Kidney (tissue), 13 donors: ENCODE measurements at regions not wholly inside any gene's neighbourhood (a gene's known extent, or its start where the extent isn't known, plus 50 kb on each side); places are given as distances from the start of the nearest gene placed in this dataset.
A peak's percentile ranks its signal among the peaks of the same experiment; 100 is the strongest.

Source experiments
- DNase-seq, 5 donors: peaks; one replicate each; pipeline ENCODE4 v3.0.0-alpha.2; 2013 to 2020
- FAIRE-seq: peaks from 2 replicates; lab custom pipeline; 2012; peaks lifted over from hg19 to GRCh38; lab: Jason Lieb, UNC
- H3K27ac ChIP-seq, 2 donors: one replicate each; pipeline ENCODE4 v1.7.0; 2013; ENCODE audit warnings: low read depth in 2 of 2, low read length in 2 of 2, inconsistent platforms in 1 of 2
- H3K27me3 ChIP-seq: one replicate; pipeline ENCODE4 v1.7.1; 2013; ENCODE audit warnings: low read length, inconsistent platforms; ENCODE audit not compliant: control insufficient read depth, insufficient read depth
- H3K36me3 ChIP-seq, 3 donors: one replicate each; pipeline versions ENCODE4 v1.7.0 to v1.7.1; 2013; ENCODE audit warnings: low read length in 3 of 3, control low read depth in 1 of 3, inconsistent platforms in 1 of 3; ENCODE audit not compliant: insufficient read depth in 3 of 3, control insufficient read depth in 2 of 3
- H3K4me1 ChIP-seq, 3 donors: one replicate each; pipeline versions ENCODE4 v1.7.0 to v1.7.1; 2013; ENCODE audit warnings: low read length in 3 of 3, inconsistent platforms in 1 of 3, low read depth in 1 of 3; ENCODE audit not compliant: control insufficient read depth in 2 of 3, insufficient read depth in 2 of 3
- H3K4me3 ChIP-seq, 3 donors: one replicate each; pipeline versions ENCODE4 v1.7.0 to v1.8.1; 2013; ENCODE audit warnings: low read length in 3 of 3, control low read depth in 1 of 3, inconsistent platforms in 1 of 3
- H3K9ac ChIP-seq, 3 donors: one replicate each; pipeline versions ENCODE4 v1.7.0 to v1.7.1; 2013; ENCODE audit warnings: low read length in 3 of 3, control low read depth in 1 of 3, inconsistent platforms in 1 of 3
- H3K9me3 ChIP-seq, 3 donors: one replicate each; pipeline versions ENCODE4 v1.7.0 to v1.7.1; 2013; ENCODE audit warnings: low read length in 3 of 3, control low read depth in 1 of 3, inconsistent platforms in 1 of 3; ENCODE audit not compliant: control insufficient read depth in 2 of 3, insufficient read depth in 1 of 3
- intact Hi-C: fragments of 100-400 bp; cut with DNase I; formaldehyde crosslinking; loops from one replicate; pipeline ENCODE4 v1.11.1; 2022
- TF ChIP-seq, protein P1 (sequence below): IDR thresholded peaks from 3 replicates; pipeline ENCODE4 v1.5.1; 2012; ENCODE audit warnings: mild to moderate bottlenecking, moderate library complexity, borderline replicate concordance; ENCODE audit not compliant: insufficient read depth; ENCODE audit errors: extremely low read depth
- donor health status: control.
- donor health status: control.
- donor health status: control.
- donor health status: control.
- donor health status: control.
- donor health status: DM: yes; HTN: yes; CAD: no.
- donor health status: Normal renal cell carcinoma (clear cell type).

DNA sequence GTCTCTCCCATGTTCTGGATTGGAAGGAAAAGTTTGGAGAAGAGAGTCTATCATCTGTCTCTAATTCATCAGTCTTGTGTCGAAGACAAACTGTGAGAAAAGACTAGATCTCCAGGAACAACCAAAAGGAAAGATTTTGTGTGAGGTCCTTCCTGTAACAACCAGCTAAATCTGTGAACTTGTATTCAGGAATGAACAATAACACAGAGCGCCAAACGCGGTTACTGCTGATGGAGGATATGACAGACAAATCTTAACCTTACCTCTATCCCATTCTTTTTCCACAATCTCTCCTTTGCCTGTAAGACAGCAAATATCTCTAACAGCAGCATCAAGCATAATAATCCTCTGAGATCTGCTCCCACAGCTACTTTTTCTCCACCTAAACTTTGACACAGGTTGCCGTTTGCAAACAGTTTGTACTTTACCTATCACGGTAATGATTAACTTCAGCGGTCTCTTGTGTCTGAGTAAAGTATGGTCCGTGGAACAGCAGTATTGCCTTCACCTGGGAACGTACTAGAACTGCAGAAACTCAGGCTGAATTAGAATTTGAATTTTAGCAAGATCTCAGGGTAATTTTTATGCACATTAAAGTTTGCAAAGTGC, 387.6 kb downstream of the ELAVL2 start:
- DNase-seq (peak in 1 of 5 donors; percentile 29), FAIRE-seq (no peak)
- Histone ChIP-seq H3K9me3 (no peaks in the 10 kb centered on the region), H3K27ac (no peak overlapping the region), H3K4me3 (peak overlapping the region in 2 of 3 donors; percentile 52 to 60), H3K36me3 (no peaks in the 10 kb centered on the region), H3K4me1 (no peaks in the 10 kb centered on the region), H3K27me3 (no peaks in the 10 kb centered on the region), H3K9ac (peak overlapping the region in 1 of 3 donors; percentile 7)
- intact Hi-C loops = no loop called here
- TF ChIP-seq, protein P1, sequence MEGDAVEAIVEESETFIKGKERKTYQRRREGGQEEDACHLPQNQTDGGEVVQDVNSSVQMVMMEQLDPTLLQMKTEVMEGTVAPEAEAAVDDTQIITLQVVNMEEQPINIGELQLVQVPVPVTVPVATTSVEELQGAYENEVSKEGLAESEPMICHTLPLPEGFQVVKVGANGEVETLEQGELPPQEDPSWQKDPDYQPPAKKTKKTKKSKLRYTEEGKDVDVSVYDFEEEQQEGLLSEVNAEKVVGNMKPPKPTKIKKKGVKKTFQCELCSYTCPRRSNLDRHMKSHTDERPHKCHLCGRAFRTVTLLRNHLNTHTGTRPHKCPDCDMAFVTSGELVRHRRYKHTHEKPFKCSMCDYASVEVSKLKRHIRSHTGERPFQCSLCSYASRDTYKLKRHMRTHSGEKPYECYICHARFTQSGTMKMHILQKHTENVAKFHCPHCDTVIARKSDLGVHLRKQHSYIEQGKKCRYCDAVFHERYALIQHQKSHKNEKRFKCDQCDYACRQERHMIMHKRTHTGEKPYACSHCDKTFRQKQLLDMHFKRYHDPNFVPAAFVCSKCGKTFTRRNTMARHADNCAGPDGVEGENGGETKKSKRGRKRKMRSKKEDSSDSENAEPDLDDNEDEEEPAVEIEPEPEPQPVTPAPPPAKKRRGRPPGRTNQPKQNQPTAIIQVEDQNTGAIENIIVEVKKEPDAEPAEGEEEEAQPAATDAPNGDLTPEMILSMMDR = no peak

DNA sequence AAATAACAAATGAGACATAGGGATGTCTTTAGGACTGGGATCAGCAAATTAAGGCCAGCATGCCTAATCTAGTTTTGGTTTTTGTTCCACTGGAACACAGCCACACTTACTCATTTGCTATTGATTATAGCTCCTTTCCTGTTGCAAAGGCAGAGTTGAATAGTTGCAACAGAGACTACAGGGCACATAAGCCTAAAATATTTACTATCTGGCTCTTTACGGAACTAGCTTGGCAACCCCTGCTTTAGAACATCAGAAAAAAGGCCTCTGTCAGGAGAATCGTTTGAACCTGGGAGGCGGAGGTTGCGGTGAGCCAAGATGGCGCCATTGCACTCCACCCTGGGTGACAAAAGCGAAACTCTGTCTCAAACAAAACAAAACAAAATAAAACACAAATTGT, 384.8 kb downstream of the ELAVL2 start:
- H3K9ac ChIP-seq = no peak overlapping the region
- no peaks in the 10 kb centered on the region for H3K9me3 ChIP-seq
- no peak overlapping the region for H3K27ac ChIP-seq
- DNase-seq (no peak), FAIRE-seq (no peak)
- H3K27me3 ChIP-seq = no peaks in the 10 kb centered on the region
- TF ChIP-seq, protein P1 = no peak
- intact Hi-C loops = no loop called here
- no peak overlapping the region for H3K4me3 ChIP-seq
- H3K36me3 ChIP-seq = no peaks in the 10 kb centered on the region
- H3K4me1 ChIP-seq = no peaks in the 10 kb centered on the region

DNA sequence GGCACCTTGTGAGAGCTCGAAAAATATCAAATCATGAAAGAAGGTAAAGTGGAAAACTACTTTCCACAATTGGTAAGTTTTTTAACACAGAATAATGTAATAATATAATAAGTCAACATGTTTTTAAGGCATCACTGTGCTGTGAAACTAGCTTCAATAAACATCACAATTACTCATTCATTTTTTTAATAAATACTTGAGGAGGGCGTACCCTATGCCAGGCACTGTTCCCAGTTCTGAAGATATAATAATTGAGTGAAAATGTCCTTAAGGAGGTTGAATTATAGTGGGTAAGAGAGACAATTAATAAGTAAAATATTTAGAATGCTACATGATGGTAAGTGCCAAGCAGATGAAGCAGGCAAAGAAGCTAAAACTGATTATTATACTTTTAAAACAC, 381.4 kb downstream of the ELAVL2 start:
- Histone ChIP-seq H3K9me3 (no peaks in the 10 kb centered on the region), H3K4me1 (no peaks in the 10 kb centered on the region), H3K9ac (no peak overlapping the region), H3K27ac (no peak overlapping the region), H3K36me3 (no peaks in the 10 kb centered on the region), H3K27me3 (no peaks in the 10 kb centered on the region), H3K4me3 (no peak overlapping the region)
- intact Hi-C loops = no loop called here
- TF ChIP-seq, protein P1 = no peak
- no peak for DNase-seq
- FAIRE-seq = no peak

DNA sequence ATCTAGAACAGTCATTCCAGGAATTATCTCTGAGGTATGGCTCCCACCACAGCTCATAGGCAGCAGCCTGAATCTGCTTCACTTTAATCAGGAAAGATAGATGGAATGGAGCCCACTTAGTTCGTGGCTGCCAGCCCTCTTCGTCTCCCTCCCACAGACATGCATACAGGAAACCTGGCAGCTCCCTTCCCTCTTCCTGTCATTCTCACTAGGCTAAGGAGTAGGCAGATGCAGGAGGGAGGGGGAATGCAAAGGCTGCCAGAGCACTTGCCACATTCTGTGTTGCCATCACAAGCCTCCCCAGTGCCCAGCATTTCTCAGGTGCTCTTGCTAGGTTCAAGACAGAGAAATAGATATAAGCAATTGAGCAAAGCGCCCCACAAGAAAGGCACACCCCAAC, 378.9 kb downstream of the ELAVL2 start:
- Histone ChIP-seq H3K27ac (no peak overlapping the region), H3K4me3 (no peak overlapping the region), H3K36me3 (no peaks in the 10 kb centered on the region), H3K4me1 (no peaks in the 10 kb centered on the region), H3K9me3 (no peaks in the 10 kb centered on the region), H3K27me3 (no peaks in the 10 kb centered on the region), H3K9ac (no peak overlapping the region)
- TF ChIP-seq, protein P1 = no peak
- intact Hi-C loops = no loop called here
- FAIRE-seq = no peak
- peak in 1 of 5 donors; percentile 14 for DNase-seq
